Mesendoderm (in vitro differentiated cells): ENCODE measurements at regions not wholly inside any gene's neighbourhood (a gene's known extent, or its start where the extent isn't known, plus 50 kb on each side); places are given as distances from the start of the nearest gene placed in this dataset.

Experiments
- DNase-seq: peaks from one replicate; pipeline ENCODE4 v3.0.0; 2013
- H2AK5ac ChIP-seq: 2 replicates; pipeline ENCODE4 v1.6.1; 2013; ENCODE audit warnings: low read length, inconsistent platforms
- H2BK120ac ChIP-seq: 2 replicates; pipeline ENCODE4 v1.6.1; 2013; ENCODE audit warnings: low read depth, mild to moderate bottlenecking, low read length, moderate library complexity, mixed read lengths
- H2BK15ac ChIP-seq: replicated peaks from 2 replicates; pipeline ENCODE4 v1.6.1; 2013; ENCODE audit warnings: low read depth, mild to moderate bottlenecking, moderate library complexity
- H2BK5ac ChIP-seq: 2 replicates; pipeline ENCODE4 v1.6.1; 2013; ENCODE audit warnings: low read length, inconsistent platforms
- H3K18ac ChIP-seq: 2 replicates; pipeline ENCODE4 v1.6.1; 2013; ENCODE audit warnings: mild to moderate bottlenecking, low read length, mixed read lengths
- H3K23ac ChIP-seq: one replicate; pipeline ENCODE4 v1.6.1; 2013; ENCODE audit warnings: low read length
- H3K27ac ChIP-seq: 2 replicates; pipeline ENCODE4 v1.5.1; 2013; ENCODE audit warnings: low read depth, mild to moderate bottlenecking, inconsistent platforms, low read length, moderate library complexity
- H3K27me3 ChIP-seq: 2 replicates; pipeline ENCODE4 v1.6.1; 2013; ENCODE audit warnings: low read length, control low read depth, mild to moderate bottlenecking, inconsistent platforms; ENCODE audit not compliant: insufficient read depth, poor library complexity
- H3K36me3 ChIP-seq: 2 replicates; pipeline ENCODE4 v1.6.1; 2013; ENCODE audit warnings: low read length, inconsistent platforms; ENCODE audit not compliant: control insufficient read depth, insufficient read depth
- H3K4ac ChIP-seq: one replicate; pipeline ENCODE4 v1.6.1; 2013; ENCODE audit warnings: low read depth, mild to moderate bottlenecking, low read length, moderate library complexity
- H3K4me1 ChIP-seq: 2 replicates; pipeline ENCODE4 v1.6.1; 2013; ENCODE audit warnings: low read depth, low read length, inconsistent platforms; ENCODE audit not compliant: control insufficient read depth
- H3K4me2 ChIP-seq: 2 replicates; pipeline ENCODE4 v1.6.1; 2013; ENCODE audit warnings: low read length
- H3K4me3 ChIP-seq: 2 replicates; pipeline ENCODE4 v1.5.1; 2013; ENCODE audit warnings: mild to moderate bottlenecking, low read length
- H3K56ac ChIP-seq: one replicate; pipeline ENCODE4 v1.6.1; 2013; ENCODE audit warnings: low read length
- H3K79me1 ChIP-seq: 2 replicates; pipeline ENCODE4 v1.6.1; 2013; ENCODE audit warnings: low read length, inconsistent platforms
- H3K79me2 ChIP-seq: 2 replicates; pipeline ENCODE4 v1.6.1; 2013; ENCODE audit warnings: mild to moderate bottlenecking, low read length; ENCODE audit not compliant: control insufficient read depth, insufficient read depth
- H3K9ac ChIP-seq: 2 replicates; pipeline ENCODE4 v1.6.1; 2013; ENCODE audit warnings: low read length, inconsistent platforms
- H4K5ac ChIP-seq: one replicate; pipeline ENCODE4 v1.6.1; 2013; ENCODE audit warnings: low read length
- H4K8ac ChIP-seq: one replicate; pipeline ENCODE4 v1.6.1; 2013; ENCODE audit warnings: low read depth, mild to moderate bottlenecking, control low read depth, low read length, moderate library complexity
- WGBS: extraction: QIAGEN DNeasy Blood & Tissue Kit; methylation state at CpG from one replicate; pipeline ENCODE4 v1.1.7; 2013; ENCODE audit warnings: low lambda C conversion rate, missing lambda C conversion rate; ENCODE audit not compliant: insufficient coverage; ENCODE audit errors: extremely low coverage; 5-methylcytosine and 5-hydroxymethylcytosine counted together

GRCh38 chr15:23750179-23750578, 63.1 kb upstream of the NDN start:
- Histone ChIP-seq H3K79me2 (no peaks in the 10 kb centered on the region), H3K9ac (no peak overlapping the region), H3K36me3 (no peaks in the 10 kb centered on the region), H2BK120ac (no peak overlapping the region), H3K27me3 (no peaks in the 10 kb centered on the region), H3K79me1 (no peaks in the 10 kb centered on the region), H3K56ac (no peak overlapping the region), H3K4me1 (no peaks in the 10 kb centered on the region), H3K4me2 (no peak overlapping the region), H4K8ac (no peak overlapping the region), H2AK5ac (no peak overlapping the region), H4K5ac (no peak overlapping the region), H3K27ac (no peak overlapping the region), H3K18ac (no peak overlapping the region), H3K4me3 (no peak overlapping the region), H3K23ac (no peak overlapping the region), H3K4ac (no peak overlapping the region), H2BK5ac (no peak overlapping the region), H2BK15ac (no peak overlapping the region)
- DNase-seq: no peak
- no CpG with 5 or more reads among the region's 4 CpGs for WGBS

- no peak overlapping the region for H3K23ac ChIP-seq
- H2BK5ac ChIP-seq: no peak overlapping the region
- no peaks in the 10 kb centered on the region for H3K79me1 ChIP-seq
- no peak overlapping the region for H3K18ac ChIP-seq
- DNase-seq: no peak
- no peak overlapping the region for H3K9ac ChIP-seq
- no peak overlapping the region for H2BK120ac ChIP-seq
- no peak overlapping the region for H3K4me3 ChIP-seq
- H3K36me3 ChIP-seq: no peaks in the 10 kb centered on the region
- H3K27me3 ChIP-seq: no peaks in the 10 kb centered on the region
- no peak overlapping the region for H4K5ac ChIP-seq
- H3K79me2 ChIP-seq: no peaks in the 10 kb centered on the region
- H2AK5ac ChIP-seq: no peak overlapping the region
- no CpG with 5 or more reads among the region's 1 CpG for WGBS
- no peak overlapping the region for H3K4ac ChIP-seq
- H2BK15ac ChIP-seq: no peak overlapping the region
- no peak overlapping the region for H3K27ac ChIP-seq
- H3K56ac ChIP-seq: no peak overlapping the region
- no peak overlapping the region for H3K4me2 ChIP-seq
- no peaks in the 10 kb centered on the region for H3K4me1 ChIP-seq
- H4K8ac ChIP-seq: no peak overlapping the region
These were observed 63.7 kb upstream of the NDN start for GRCh38 chr15:23750776-23751175.

DNA sequence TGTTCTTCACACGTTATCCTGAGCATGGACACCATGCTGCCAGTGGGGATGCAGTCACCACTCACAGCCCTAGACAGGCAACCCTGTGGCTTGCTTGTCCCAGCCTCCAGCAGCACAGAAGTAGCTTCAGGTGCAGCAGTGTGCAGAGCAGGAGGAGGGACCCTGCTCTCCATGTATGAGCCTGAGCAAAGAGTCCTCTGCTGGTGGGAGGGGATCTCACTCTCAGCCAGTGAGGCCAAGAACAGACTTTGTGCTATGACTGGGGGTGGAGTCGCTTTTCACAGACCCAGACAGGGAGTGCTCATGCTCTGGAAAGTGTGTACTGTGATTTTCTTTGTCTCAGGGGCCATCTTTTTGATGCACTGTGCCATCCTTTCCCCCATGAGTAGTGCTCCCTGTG, 66.1 kb upstream of the NDN start:
- H3K27me3 ChIP-seq: no peaks in the 10 kb centered on the region
- H2BK120ac ChIP-seq: no peak overlapping the region
- no peak overlapping the region for H3K4me3 ChIP-seq
- no peak overlapping the region for H3K4ac ChIP-seq
- H3K18ac ChIP-seq: no peak overlapping the region
- no peaks in the 10 kb centered on the region for H3K79me1 ChIP-seq
- no peak overlapping the region for H3K27ac ChIP-seq
- H4K8ac ChIP-seq: no peak overlapping the region
- no peak overlapping the region for H3K4me2 ChIP-seq
- H2BK15ac ChIP-seq: no peak overlapping the region
- no peak overlapping the region for H3K56ac ChIP-seq
- no peaks in the 10 kb centered on the region for H3K4me1 ChIP-seq
- H2BK5ac ChIP-seq: no peak overlapping the region
- H3K23ac ChIP-seq: no peak overlapping the region
- no peaks in the 10 kb centered on the region for H3K36me3 ChIP-seq
- no CpG with 5 or more reads among the region's 2 CpGs for whole genome bisulfite sequencing
- no peak overlapping the region for H4K5ac ChIP-seq
- DNase-seq: no peak
- H3K9ac ChIP-seq: no peak overlapping the region
- H2AK5ac ChIP-seq: no peak overlapping the region
- H3K79me2 ChIP-seq: no peaks in the 10 kb centered on the region

- Histone ChIP-seq H3K27ac (no peak overlapping the region), H3K56ac (no peak overlapping the region), H3K4me2 (no peak overlapping the region), H3K27me3 (no peaks in the 10 kb centered on the region), H2BK5ac (no peak overlapping the region), H3K4me1 (no peaks in the 10 kb centered on the region), H4K8ac (no peak overlapping the region), H3K18ac (no peak overlapping the region), H3K79me1 (no peaks in the 10 kb centered on the region), H3K4ac (no peak overlapping the region), H3K9ac (no peak overlapping the region), H3K79me2 (no peaks in the 10 kb centered on the region), H2BK15ac (no peak overlapping the region), H3K36me3 (no peaks in the 10 kb centered on the region), H2BK120ac (no peak overlapping the region), H2AK5ac (no peak overlapping the region), H3K23ac (no peak overlapping the region), H4K5ac (no peak overlapping the region), H3K4me3 (no peak overlapping the region)
- DNase-seq: no peak
- WGBS: no CpG with 5 or more reads among the region's 7 CpGs
These were observed 71.8 kb upstream of the NDN start for GRCh38 chr15:23758891-23759290.

GRCh38 chr15:23760024-23760423, 72.9 kb upstream of the NDN start:
- no peaks in the 10 kb centered on the region for H3K4me1 ChIP-seq
- H3K79me2 ChIP-seq: no peaks in the 10 kb centered on the region
- H3K4ac ChIP-seq: no peak overlapping the region
- no peak overlapping the region for H2BK120ac ChIP-seq
- H4K8ac ChIP-seq: no peak overlapping the region
- H3K36me3 ChIP-seq: no peaks in the 10 kb centered on the region
- H3K27ac ChIP-seq: no peak overlapping the region
- H3K27me3 ChIP-seq: no peaks in the 10 kb centered on the region
- no peaks in the 10 kb centered on the region for H3K79me1 ChIP-seq
- H3K4me3 ChIP-seq: no peak overlapping the region
- H3K9ac ChIP-seq: no peak overlapping the region
- no CpG with 5 or more reads among the region's 4 CpGs for WGBS
- DNase-seq: peak; percentile 45
- no peak overlapping the region for H3K23ac ChIP-seq
- H2BK5ac ChIP-seq: no peak overlapping the region
- no peak overlapping the region for H3K18ac ChIP-seq
- H3K4me2 ChIP-seq: no peak overlapping the region
- no peak overlapping the region for H4K5ac ChIP-seq
- no peak overlapping the region for H2AK5ac ChIP-seq
- no peak overlapping the region for H3K56ac ChIP-seq
- H2BK15ac ChIP-seq: no peak overlapping the region

GRCh38 chr15:23761386-23761785, 74.3 kb upstream of the NDN start:
- Histone ChIP-seq H3K36me3 (no peaks in the 10 kb centered on the region), H3K4me1 (no peaks in the 10 kb centered on the region), H3K79me1 (no peaks in the 10 kb centered on the region), H2BK15ac (no peak overlapping the region), H3K4ac (no peak overlapping the region), H2AK5ac (no peak overlapping the region), H3K79me2 (no peaks in the 10 kb centered on the region), H2BK5ac (no peak overlapping the region), H4K8ac (no peak overlapping the region), H2BK120ac (no peak overlapping the region), H3K9ac (no peak overlapping the region), H3K4me3 (no peak overlapping the region), H3K27me3 (no peaks in the 10 kb centered on the region), H3K18ac (no peak overlapping the region), H3K4me2 (no peak overlapping the region), H3K23ac (no peak overlapping the region), H3K56ac (no peak overlapping the region), H4K5ac (no peak overlapping the region), H3K27ac (no peak overlapping the region)
- DNase-seq: no peak
- no CpG with 5 or more reads among the region's 6 CpGs for WGBS
